NCI-H1694 (cell line): ENCODE measurements at regions not wholly inside any gene's neighbourhood (a gene's known extent, or its start where the extent isn't known, plus 50 kb on each side); places are given as distances from the start of the nearest gene placed in this dataset.

ENCODE experiments used
- DNase-seq: peaks from one replicate; lab custom pipeline; 2025; lab: John Stamatoyannopoulos, UW

- no peak for DNase-seq
These were observed 106.7 kb upstream of the CADPS start for GRCh38 chr3:62981962-62982361.

DNA sequence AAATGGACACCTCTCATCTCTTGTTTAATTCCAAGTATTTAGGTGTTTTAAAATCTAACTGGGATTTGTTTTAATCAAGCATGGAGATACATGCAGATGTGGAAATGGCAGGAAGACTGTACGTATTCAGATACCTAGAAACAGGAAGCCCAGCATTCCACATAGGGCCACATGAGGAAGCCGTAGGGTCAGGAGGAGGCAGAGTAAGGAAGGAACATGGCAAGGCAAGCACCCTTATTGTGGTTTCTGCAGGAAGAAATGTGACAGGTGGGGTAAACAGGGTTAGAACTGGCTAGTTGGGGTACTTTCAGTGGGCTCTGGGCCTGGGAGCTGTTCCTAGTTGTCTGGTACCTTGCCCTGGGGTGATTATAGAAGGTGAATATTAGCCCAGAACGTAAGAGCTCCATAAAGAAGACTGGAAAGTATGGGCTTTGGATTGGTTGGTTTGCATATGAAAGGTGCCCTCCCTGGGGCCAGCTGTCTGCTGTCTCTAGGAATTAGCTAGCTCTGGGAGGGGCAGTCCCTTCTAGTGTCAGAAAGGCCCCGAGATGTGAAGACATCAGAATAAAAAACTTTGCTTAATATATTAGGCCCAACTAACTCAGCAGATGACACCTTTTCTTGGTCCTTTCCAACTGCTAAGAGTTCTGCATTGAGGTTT is 107.7 kb upstream of the CADPS start:
- DNase-seq, result no peak

- DNase-seq, result no peak
These were observed 110.8 kb upstream of the CADPS start for GRCh38 chr3:62986061-62986460.

- no peak for DNase-seq
These were observed 112.5 kb upstream of the CADPS start for GRCh38 chr3:62987721-62988120.

DNA sequence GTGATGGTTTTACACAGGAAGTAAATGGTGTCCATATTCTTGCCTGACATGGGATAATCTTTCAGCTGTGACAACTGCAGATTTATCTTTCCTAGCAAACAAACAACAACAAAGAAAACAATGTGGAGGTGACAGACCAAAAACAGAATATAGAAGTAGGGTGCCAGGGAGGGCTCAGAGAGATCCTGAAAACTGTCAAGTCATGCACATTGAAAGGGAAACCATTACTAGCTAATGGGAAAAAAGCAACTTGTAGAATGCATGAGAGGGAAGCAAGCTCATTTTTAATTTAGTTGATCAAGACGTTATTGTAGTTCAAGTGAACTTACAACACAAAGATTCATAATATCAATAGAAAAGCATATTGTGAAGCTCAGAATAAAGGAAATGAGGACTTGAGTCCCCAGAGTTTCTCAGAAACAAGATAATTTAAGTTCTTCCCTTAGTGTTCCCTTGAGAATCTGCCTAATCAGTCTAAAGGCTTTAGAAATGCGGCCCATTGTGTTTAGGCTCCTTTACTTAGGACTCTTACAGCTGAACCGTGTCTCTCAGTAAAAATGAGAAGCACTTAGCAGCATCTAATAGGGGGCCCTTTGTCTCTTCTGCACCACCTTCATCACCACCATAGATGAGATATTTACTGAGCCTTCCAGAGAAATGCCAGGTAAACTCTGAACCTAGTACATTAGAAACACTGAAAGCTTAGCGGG is 115.6 kb upstream of the CADPS start:
- no peak for DNase-seq

DNA sequence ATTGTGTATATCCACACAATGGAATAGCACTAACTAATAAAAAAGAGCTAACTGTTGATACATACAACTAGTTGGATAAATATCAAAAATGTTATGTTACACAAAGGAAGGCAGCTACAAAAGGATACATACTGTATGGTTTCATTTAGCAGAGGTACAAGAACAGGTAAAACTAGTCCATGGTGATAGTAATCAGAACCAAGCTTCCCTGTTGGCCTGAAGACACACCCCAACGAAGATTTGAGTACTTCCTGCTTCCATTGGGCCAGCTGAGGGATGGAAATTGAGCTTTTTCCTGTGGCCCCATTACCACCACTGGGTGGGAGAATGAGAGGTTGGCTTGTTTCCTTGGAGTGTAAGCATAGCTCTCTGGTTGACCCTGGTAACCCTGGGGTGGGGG is 117.3 kb upstream of the CADPS start:
- no peak for DNase-seq

GRCh38 chr3:62995119-62995518 is 119.9 kb upstream of the CADPS start:
- no peak for DNase-seq

DNA sequence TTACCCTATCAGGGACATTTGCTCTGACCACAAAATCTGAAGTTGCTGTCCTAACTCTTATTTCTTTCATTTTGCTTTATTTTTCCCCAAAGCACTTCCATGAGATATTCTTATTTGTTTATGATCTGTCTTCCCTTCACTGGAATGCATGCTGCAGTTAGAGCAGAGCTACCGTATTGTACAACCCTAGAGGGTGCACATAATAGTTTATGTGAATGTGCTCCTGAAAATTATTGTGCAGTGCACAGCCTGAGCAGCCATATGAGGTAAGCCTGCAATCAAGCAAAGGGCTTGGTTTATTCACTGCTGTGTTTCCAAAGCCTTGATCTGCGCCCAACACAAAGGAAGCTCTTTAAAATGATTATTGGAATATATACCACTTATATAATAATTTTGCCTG is 120.3 kb upstream of the CADPS start:
- DNase-seq, result no peak

DNA sequence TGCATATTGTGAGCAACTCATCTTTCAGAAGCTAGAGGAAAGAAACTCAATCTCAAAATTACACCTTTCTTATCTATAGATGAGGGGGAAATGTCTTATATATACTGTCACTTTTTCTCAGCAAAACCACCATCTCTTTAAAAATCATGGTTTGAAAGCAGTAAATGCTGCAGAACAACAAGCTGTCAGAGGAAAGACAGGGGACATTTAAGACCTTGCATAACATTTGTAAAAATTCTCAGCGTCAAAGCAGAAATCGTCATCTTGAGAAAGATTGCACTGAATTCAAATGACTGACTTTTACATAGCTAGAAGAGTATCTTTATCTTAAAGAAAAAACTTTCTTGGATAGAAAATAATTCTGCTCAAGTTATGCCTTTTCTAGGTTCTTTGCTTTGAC is 122.2 kb upstream of the CADPS start:
- DNase-seq, result no peak

- no peak for DNase-seq
These were observed 123.9 kb upstream of the CADPS start for GRCh38 chr3:62999158-62999557.

- DNase-seq, result no peak
These were observed 124.6 kb upstream of the CADPS start for GRCh38 chr3:62999791-63000190.

DNA sequence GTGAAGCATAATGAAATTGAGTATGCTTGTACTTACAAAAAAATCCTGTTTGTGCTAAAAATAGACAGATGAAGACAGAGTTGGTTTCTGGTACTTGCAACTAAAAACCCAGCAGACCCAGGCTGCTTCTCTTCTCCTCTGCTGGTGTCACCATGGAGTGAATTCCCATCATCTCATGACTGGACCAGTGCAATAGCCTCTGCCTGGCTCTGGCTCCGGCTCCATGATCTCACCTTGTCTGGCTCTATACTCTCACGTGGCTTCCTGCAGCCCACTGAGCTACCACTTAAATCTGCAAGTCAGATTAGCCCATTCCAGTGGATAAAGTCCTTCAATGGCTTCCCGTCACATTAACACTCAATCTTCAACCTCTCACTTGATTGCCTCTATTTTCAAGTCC is 129.2 kb upstream of the CADPS start:
- no peak for DNase-seq

- DNase-seq, result no peak
These were observed 140.5 kb upstream of the CADPS start for GRCh38 chr3:63015614-63016309.

- no peak for DNase-seq
These were observed 146.9 kb upstream of the CADPS start for GRCh38 chr3:63022114-63022513.

DNA sequence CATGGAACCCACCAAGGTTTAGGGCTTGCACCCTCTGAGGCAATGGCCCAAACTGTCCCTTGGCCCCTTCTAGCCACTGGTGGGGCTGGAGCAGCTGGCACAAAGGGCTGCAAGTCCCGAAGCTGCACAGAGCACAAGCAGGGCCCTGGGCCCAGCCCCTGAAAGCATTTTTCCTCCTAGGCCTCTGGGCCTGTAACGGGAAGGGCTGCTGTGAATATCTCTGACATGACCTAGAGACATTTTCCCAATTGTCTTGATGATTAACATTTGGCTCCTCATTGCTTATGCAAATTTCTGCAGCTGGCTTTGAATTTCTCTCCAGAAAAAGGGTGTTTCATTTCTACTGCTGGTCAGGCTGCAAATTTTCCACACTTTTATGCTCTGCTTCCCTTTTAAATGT is 151.5 kb upstream of the CADPS start:
- no peak for DNase-seq

GRCh38 chr3:63029326-63029725 is 154.1 kb upstream of the CADPS start:
- DNase-seq, result no peak

DNA sequence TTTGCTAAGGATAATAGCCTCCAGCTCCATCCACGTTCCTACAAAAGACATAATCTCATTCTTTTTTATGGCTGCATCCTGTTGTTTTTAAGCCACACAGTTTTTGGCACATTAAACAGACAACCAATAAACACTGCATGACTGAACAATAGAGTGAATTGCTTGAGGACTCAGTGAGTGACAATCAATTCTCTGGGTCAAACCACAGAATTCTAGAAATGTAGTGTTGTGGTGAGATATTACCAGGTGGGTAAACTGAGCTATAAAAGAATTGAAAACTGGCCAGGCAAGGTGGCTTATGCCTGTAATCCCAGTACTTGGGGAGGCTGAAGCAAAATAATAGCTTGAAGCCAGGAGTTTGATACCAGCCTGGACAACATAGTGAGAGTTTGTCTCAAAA is 154.7 kb upstream of the CADPS start:
- no peak for DNase-seq

- no peak for DNase-seq
These were observed 155.4 kb upstream of the CADPS start for GRCh38 chr3:63030666-63031065.

GRCh38 chr3:63032881-63033280 is 157.7 kb upstream of the CADPS start:
- no peak for DNase-seq

DNA sequence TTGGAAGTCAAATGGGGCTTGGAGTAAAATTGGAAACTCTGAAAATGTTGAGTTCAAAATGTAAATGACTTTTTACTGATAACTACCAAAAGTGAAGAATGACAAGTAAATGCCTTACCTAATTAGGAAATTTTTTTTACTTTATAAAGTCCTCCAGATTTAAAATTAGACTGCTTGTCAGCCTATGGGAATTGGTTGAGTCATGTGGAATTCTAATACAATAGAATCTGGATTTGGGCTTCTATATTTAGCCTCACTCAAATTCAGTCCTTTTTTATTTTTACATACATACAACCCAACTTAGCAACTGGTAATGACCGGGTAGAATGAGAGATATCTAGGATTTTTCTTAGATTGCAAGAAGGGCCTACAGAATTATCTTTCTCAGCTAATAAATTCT is 158.9 kb upstream of the CADPS start:
- no peak for DNase-seq

- DNase-seq, result no peak
These were observed 161.9 kb upstream of the CADPS start for GRCh38 chr3:63037116-63037515.

GRCh38 chr3:63042833-63043232 is 167.6 kb upstream of the CADPS start:
- no peak for DNase-seq

DNA sequence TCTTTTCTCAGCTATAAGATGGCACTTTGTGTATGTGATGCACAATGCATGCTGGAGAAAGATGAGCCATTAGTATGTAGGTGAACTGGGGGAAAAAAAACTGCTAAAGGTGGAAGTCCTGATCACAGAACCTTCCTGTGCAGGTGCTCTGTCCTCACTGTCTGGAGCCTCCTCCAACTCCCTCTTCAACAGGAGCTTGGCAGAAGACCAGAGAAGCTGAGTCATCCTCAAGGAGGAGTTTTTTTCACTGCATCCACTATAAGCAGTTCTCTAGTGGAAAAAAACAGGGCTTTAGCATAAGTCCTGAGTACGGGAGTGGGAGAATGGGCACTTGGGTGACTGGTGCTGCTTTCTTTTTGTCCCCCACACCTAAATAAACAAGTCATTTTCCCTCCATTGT is 168.4 kb upstream of the CADPS start:
- no peak for DNase-seq
